OCI-LY1 (cell line): ENCODE measurements at regions not wholly inside any gene's neighbourhood (a gene's known extent, or its start where the extent isn't known, plus 50 kb on each side); places are given as distances from the start of the nearest gene placed in this dataset.

Source experiments
- H2AFZ ChIP-seq: fragments of 200-600 bp; sonication (generic), shearing (Covaris generic); 2 replicates; pipeline ENCODE4 v1.6.0; 2014; ENCODE audit warnings: antibody characterized with exemption, mild to moderate bottlenecking, low read length
- H3F3A ChIP-seq: fragments of 200-600 bp; sonication (generic), shearing (Covaris generic); 2 replicates; pipeline ENCODE4 v1.6.0; 2014; ENCODE audit warnings: mild to moderate bottlenecking, antibody characterized with exemption, low read length, moderate library complexity; ENCODE audit not compliant: insufficient read depth
- H3K27ac ChIP-seq: fragments of 200-600 bp; sonication (generic); 2 replicates; pipeline ENCODE4 v1.5.1; 2014; ENCODE audit warnings: low read length, mixed run types, mild to moderate bottlenecking, low read depth; ENCODE audit not compliant: poor library complexity, severe bottlenecking
- H3K27me3 ChIP-seq: fragments of 200-600 bp; sonication (generic); 2 replicates; pipeline ENCODE4 v1.6.0; 2014; ENCODE audit warnings: antibody characterized with exemption, mild to moderate bottlenecking, low read length, moderate library complexity; ENCODE audit not compliant: insufficient read depth
- H3K36me3 ChIP-seq: fragments of 200-600 bp; sonication (generic); 2 replicates; pipeline ENCODE4 v1.6.1; 2014; ENCODE audit warnings: mild to moderate bottlenecking, antibody characterized with exemption, low read length, moderate library complexity, mixed read lengths; ENCODE audit not compliant: insufficient read depth
- H3K4me1 ChIP-seq: fragments of 200-600 bp; sonication (generic); 2 replicates; pipeline ENCODE4 v1.5.1; 2014; ENCODE audit warnings: mild to moderate bottlenecking, low read length, moderate library complexity; ENCODE audit not compliant: insufficient read depth, severe bottlenecking
- H3K4me2 ChIP-seq: fragments of 200-600 bp; sonication (generic), shearing (Covaris generic); 2 replicates; pipeline ENCODE4 v1.6.1; 2014; ENCODE audit warnings: low read length
- H3K4me3 ChIP-seq: fragments of 200-600 bp; sonication (generic); 2 replicates; pipeline ENCODE4 v1.5.1; 2014; ENCODE audit warnings: low read length, low read depth, mild to moderate bottlenecking, mixed read lengths; ENCODE audit not compliant: poor library complexity, severe bottlenecking
- H3K79me2 ChIP-seq: fragments of 200-600 bp; shearing (Covaris generic); 2 replicates; pipeline ENCODE4 v1.6.1; 2016; ENCODE audit warnings: mixed run types, low read length, mixed read lengths; ENCODE audit not compliant: insufficient read depth
- H3K9ac ChIP-seq: fragments of 200-600 bp; sonication (generic), shearing (Covaris generic); 2 replicates; pipeline ENCODE4 v1.6.1; 2014; ENCODE audit warnings: mild to moderate bottlenecking, low read length, mixed read lengths
- H3K9me2 ChIP-seq: fragments of 200-600 bp; sonication (generic), shearing (Covaris generic); 2 replicates; pipeline ENCODE4 v1.6.1; 2014; ENCODE audit warnings: low read depth, mild to moderate bottlenecking, low read length, mixed read lengths
- H3K9me3 ChIP-seq: fragments of 200-600 bp; shearing (Covaris generic); 2 replicates; pipeline ENCODE4 v1.6.1; 2014; ENCODE audit warnings: low read length, mixed read lengths
- H4K20me1 ChIP-seq: fragments of 200-600 bp; sonication (generic), shearing (Covaris generic); 2 replicates; pipeline ENCODE4 v1.6.0; 2016; ENCODE audit warnings: mild to moderate bottlenecking, low read length; ENCODE audit not compliant: insufficient read depth
- CTCF ChIP-seq: fragments of 200-600 bp; sonication (generic), shearing (Covaris generic); IDR thresholded peaks from 2 replicates; pipeline ENCODE4 v1.5.1; 2017; ENCODE audit warnings: mild to moderate bottlenecking, antibody characterized with exemption, low read length, moderate library complexity, mixed read lengths
- EZH2 ChIP-seq: fragments of 200-600 bp; sonication (generic), shearing (Covaris generic); IDR thresholded peaks from 2 replicates; pipeline ENCODE4 v1.8.0; 2017; ENCODE audit warnings: borderline replicate concordance, mixed run types, mild to moderate bottlenecking, antibody characterized with exemption, low read length, moderate library complexity, mixed read lengths

DNA sequence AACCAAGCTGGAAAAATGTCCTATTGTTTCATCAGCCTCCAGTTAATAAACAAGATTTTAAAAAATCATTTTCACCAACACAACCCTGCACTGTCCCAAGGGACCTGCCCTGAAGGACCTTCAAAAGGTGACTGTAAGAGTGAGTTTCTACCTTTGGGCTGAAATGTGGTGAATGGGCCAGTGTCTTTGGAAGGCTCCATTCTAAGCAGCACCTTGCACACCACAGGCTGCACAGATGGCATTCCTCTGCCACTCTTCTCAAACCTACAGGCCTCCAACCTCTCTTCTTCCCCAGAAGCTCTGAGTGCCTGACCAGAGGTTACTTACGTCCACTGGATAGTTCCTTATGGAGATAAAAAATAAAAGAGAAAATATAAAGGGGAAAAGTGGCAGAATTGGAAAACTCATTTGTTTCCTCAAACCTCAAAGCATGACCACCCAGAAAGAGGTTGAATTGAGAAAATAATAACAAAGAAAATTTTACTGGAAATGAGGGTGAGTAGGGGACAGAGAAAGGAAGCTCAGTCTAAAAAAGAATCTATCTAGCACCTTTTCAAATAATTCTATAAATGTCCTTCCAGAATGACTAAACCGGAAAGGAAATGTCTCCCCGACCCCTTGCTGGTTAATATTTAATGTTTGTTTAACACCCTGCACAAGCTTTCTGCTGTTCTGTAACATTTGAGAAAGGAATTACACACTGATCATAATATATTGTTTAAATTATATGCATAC is 175.7 kb downstream of the METTL4 start:
- no peaks in the 10 kb centered on the region for H3K27me3 ChIP-seq
- no peaks in the 10 kb centered on the region for H3K9me3 ChIP-seq
- no peaks in the 10 kb centered on the region for H3K4me1 ChIP-seq
- no peaks in the 10 kb centered on the region for H3K9me2 ChIP-seq
- no peak overlapping the region for H3K27ac ChIP-seq
- H3K4me3 ChIP-seq: no peak overlapping the region
- H4K20me1 ChIP-seq: no peaks in the 10 kb centered on the region
- TF ChIP-seq CTCF (no peak), EZH2 (no peak)
- H3K9ac ChIP-seq: no peak overlapping the region
- H3K4me2 ChIP-seq: no peak overlapping the region
- H2AFZ ChIP-seq: no peak overlapping the region
- H3K79me2 ChIP-seq: no peaks in the 10 kb centered on the region
- no peaks in the 10 kb centered on the region for H3K36me3 ChIP-seq
- no peaks in the 10 kb centered on the region for H3F3A ChIP-seq

- Histone ChIP-seq H3K9ac (no peak overlapping the region), H3K27ac (no peak overlapping the region), H3K4me1 (no peaks in the 10 kb centered on the region), H3K36me3 (no peaks in the 10 kb centered on the region), H3F3A (no peaks in the 10 kb centered on the region), H3K27me3 (no peaks in the 10 kb centered on the region), H3K9me2 (no peaks in the 10 kb centered on the region), H2AFZ (no peak overlapping the region), H3K9me3 (no peaks in the 10 kb centered on the region), H4K20me1 (no peaks in the 10 kb centered on the region), H3K4me3 (no peak overlapping the region), H3K79me2 (no peaks in the 10 kb centered on the region), H3K4me2 (no peak overlapping the region)
- TF ChIP-seq EZH2 (no peak), CTCF (no peak)
These were observed 175.2 kb downstream of the METTL4 start for GRCh38 chr18:2396162-2396505.

DNA sequence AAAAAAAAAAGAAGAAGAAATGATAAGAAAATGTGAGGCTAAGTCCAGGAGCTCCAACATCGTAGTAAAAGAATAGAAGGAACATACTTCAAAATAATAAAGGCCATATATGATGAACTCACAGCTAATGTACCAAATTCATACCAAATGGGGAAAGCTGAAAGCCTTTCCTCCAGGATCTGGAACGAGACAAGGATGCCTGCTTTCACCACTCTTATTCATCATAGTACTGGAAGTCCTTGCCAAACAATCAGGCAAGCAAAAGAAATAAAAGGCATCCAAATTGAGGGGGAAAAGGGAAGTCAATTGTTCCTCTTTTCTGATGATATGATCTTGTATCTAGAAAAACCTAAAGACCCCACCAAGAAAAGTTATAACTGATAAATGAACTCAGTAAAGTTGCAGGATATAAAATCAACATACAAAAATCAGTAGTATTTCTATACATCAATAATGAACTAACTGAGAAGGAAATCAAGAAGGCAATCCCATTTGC is 170.6 kb downstream of the METTL4 start:
- no peak overlapping the region for H3K4me3 ChIP-seq
- H3K79me2 ChIP-seq: no peaks in the 10 kb centered on the region
- no peaks in the 10 kb centered on the region for H3F3A ChIP-seq
- H4K20me1 ChIP-seq: no peaks in the 10 kb centered on the region
- no peaks in the 10 kb centered on the region for H3K9me2 ChIP-seq
- no peaks in the 10 kb centered on the region for H3K9me3 ChIP-seq
- no peak overlapping the region for H2AFZ ChIP-seq
- no peak overlapping the region for H3K27ac ChIP-seq
- H3K36me3 ChIP-seq: no peaks in the 10 kb centered on the region
- no peaks in the 10 kb centered on the region for H3K27me3 ChIP-seq
- no peaks in the 10 kb centered on the region for H3K4me1 ChIP-seq
- H3K9ac ChIP-seq: no peak overlapping the region
- TF ChIP-seq EZH2: no peak
- no peak for TF ChIP-seq CTCF
- no peak overlapping the region for H3K4me2 ChIP-seq
